ENCODE measurements at regions not wholly inside any gene's neighbourhood (a gene's known extent, or its start where the extent isn't known, plus 50 kb on each side); places are given as distances from the start of the nearest gene placed in this dataset.
A peak's percentile ranks its signal among the peaks of the same experiment; 100 is the strongest.
"Not testable (repeated sequence)": the region's sequence is repeated elsewhere in the genome, so short reads cannot be mapped to it uniquely, and the experiment has no call there.

DNA sequence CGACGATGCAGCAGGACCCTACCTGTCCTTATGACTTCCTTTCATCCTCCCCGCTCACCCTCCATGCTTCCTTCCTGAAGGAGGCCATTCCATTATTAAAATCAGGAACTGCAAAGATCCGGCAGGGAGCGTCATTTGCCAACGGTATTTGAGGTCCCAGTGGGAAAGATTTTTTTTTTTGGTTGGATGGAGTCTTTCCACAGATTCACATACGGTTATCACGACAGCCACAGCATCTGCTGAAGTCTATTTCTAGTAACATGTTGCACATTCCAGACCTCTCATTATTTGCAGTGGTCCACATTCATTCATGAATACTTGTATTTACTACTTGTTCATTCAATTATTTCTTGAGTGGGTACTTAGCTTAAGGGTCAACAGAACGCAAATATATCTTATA is 94.7 kb upstream of the LYZL2 start:
- no peak overlapping the region for H3K4me3 ChIP-seq (ENCODE audit: low read depth, low read length)
- ATAC-seq (ENCODE audit: low read depth in 2 of 2) (no peak), DNase-seq (no peak)
- peaks cover 9% of the 10 kb centered on the region for H3K27me3 Mint-ChIP-seq
- peaks cover 0 to 7% (median 4%) of the 10 kb centered on the region in 4 donors for H3K4me1 Mint-ChIP-seq
- H3K9me3 ChIP-seq (ENCODE audit: control insufficient read depth in 2 of 2, low read length in 2 of 2), result no peaks in the 10 kb centered on the region
- no peaks in the 10 kb centered on the region for H3K36me3 Mint-ChIP-seq
- H3K27ac Mint-ChIP-seq, result no peak overlapping the region
- H3K4me1 ChIP-seq (ENCODE audit: control insufficient read depth, insufficient read depth, low read length, poor library complexity, severe bottlenecking), result peaks cover 5% of the 10 kb centered on the region
- H3K36me3 ChIP-seq (ENCODE audit: control insufficient read depth, insufficient read depth, low read length), result no peaks in the 10 kb centered on the region
- no peak overlapping the region for H3K27ac ChIP-seq (ENCODE audit: insufficient read depth, low read length, poor library complexity, severe bottlenecking)
- H3K9me3 Mint-ChIP-seq, result no peaks in the 10 kb centered on the region
- no peaks in the 10 kb centered on the region for H3K27me3 ChIP-seq (ENCODE audit: control insufficient read depth, insufficient read depth, low read length)
- no peak overlapping the region for H3K4me3 Mint-ChIP-seq

DNA sequence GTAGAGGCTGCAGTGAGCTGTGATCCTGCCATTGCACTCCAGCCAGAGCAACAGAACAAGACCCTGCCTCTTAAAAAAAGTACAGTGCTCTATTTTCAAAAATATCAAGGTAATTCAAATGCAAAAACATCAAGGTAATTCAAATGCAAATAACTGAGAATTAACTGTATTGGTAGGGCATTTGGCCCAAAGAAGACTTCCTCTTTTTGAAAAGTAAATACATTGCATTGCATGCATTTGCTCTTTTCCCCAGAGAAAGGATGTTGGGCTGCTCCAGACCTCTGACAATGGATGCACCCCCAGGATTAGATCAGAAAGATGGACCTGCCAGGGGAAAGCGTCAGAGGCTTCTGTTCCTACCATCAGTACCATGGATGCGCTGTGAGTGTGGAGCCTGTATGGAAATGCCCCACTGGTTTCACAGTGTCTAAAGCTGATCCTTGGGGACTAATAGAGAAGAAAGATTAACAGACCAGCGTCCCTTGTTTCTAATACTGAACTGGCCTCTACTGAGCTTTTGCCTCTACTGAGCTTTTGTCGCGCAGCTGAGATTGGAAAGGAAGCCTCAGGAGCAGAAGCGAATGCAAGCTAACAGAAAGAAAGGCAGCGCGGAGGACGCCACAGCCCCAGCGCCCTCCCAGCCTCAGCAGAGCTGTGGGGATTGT is 93.5 kb upstream of the LYZL2 start:
- H3K9me3 Mint-ChIP-seq, result no peaks in the 10 kb centered on the region
- peaks cover 9% of the 10 kb centered on the region for H3K27me3 Mint-ChIP-seq
- no peaks in the 10 kb centered on the region for H3K36me3 Mint-ChIP-seq
- H3K4me3 ChIP-seq (ENCODE audit: low read depth, low read length), result no peak overlapping the region
- H3K9me3 ChIP-seq (ENCODE audit: control insufficient read depth in 2 of 2, low read length in 2 of 2), result no peaks in the 10 kb centered on the region
- no peaks in the 10 kb centered on the region for H3K27me3 ChIP-seq (ENCODE audit: control insufficient read depth, insufficient read depth, low read length)
- peaks cover 5% of the 10 kb centered on the region for H3K4me1 ChIP-seq (ENCODE audit: control insufficient read depth, insufficient read depth, low read length, poor library complexity, severe bottlenecking)
- peaks cover 0 to 7% (median 4%) of the 10 kb centered on the region in 4 donors for H3K4me1 Mint-ChIP-seq
- DNase-seq, result no peak
- H3K27ac ChIP-seq (ENCODE audit: insufficient read depth, low read length, poor library complexity, severe bottlenecking), result no peak overlapping the region
- no peak for ATAC-seq (ENCODE audit: low read depth in 2 of 2)
- H3K4me3 Mint-ChIP-seq, result no peak overlapping the region
- no peaks in the 10 kb centered on the region for H3K36me3 ChIP-seq (ENCODE audit: control insufficient read depth, insufficient read depth, low read length)
- no peak overlapping the region for H3K27ac Mint-ChIP-seq

DNA sequence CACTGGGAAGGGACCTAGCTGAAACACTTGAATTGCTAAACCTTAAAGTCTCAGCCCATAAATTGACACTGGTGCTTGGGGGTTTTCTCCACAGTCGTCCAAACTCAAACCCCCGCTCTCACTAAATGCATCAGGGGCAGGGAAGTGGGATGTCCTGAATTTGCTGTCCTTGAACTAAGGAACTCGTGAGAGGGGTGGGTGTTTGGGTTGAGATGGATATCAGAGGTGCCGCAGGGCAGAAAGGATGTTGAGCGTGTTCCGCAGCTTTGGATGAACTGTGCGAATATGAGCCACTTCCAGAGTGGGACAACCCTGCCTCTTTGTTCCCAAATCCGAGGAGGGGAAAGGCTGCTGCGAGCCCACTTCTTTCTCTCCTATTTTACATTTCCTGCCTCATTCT is 90.3 kb upstream of the LYZL2 start:
- H3K9me3 Mint-ChIP-seq, result no peaks in the 10 kb centered on the region
- ATAC-seq (ENCODE audit: low read depth in 2 of 2) (no peak), DNase-seq (no peak)
- no peaks in the 10 kb centered on the region for H3K4me1 ChIP-seq (ENCODE audit: control insufficient read depth, insufficient read depth, low read length, poor library complexity, severe bottlenecking)
- H3K27me3 ChIP-seq (ENCODE audit: control insufficient read depth, insufficient read depth, low read length), result no peaks in the 10 kb centered on the region
- H3K36me3 Mint-ChIP-seq, result no peaks in the 10 kb centered on the region
- peak overlapping the region in 1 of 3 donors; percentile 52 for H3K27ac Mint-ChIP-seq
- no peaks in the 10 kb centered on the region for H3K9me3 ChIP-seq (ENCODE audit: control insufficient read depth in 2 of 2, low read length in 2 of 2)
- no peak overlapping the region for H3K4me3 ChIP-seq (ENCODE audit: low read depth, low read length)
- no peaks in the 10 kb centered on the region for H3K4me1 Mint-ChIP-seq
- no peaks in the 10 kb centered on the region for H3K27me3 Mint-ChIP-seq
- no peak overlapping the region for H3K27ac ChIP-seq (ENCODE audit: insufficient read depth, low read length, poor library complexity, severe bottlenecking)
- H3K36me3 ChIP-seq (ENCODE audit: control insufficient read depth, insufficient read depth, low read length), result no peaks in the 10 kb centered on the region
- H3K4me3 Mint-ChIP-seq, result no peak overlapping the region

DNA sequence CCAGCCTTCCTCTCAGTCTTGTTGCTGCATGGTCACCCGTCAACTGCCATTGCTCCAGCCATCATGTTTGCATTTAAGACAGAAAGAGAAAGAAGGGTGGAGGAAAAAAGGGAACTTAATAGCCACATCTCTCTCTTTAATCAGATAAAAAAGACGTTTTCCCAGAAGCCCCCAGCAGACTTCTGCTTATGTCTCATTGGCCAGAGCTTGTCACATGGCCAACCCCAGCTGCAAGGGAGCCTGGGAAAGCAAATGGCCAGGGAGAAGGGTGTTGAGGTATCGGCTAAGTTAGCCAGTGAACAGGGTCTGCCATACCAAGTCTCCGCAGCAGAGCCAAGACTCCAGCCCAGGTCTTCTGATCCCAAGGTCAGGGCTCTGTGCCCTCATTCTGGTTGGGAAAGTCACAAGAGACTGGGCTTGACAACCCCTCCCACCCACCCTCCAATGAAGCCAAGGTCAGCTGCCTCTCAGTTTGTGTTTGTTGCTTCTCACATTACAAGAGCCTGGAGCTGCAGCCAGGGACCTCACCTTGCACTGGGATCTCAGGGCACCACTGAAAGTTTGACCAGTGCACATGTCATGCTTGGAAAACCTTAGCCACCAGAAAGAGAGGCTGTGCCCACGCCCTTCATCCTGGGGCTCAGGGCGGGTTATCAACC is 80.3 kb upstream of the LYZL2 start:
- Mint-ChIP-seq H3K4me1 (peaks cover 0 to 22% (median 9%) of the 10 kb centered on the region in 4 donors), H3K36me3 (peaks cover 8% of the 10 kb centered on the region), H3K4me3 (peak overlapping the region in 1 of 4 donors; percentile 71), H3K9me3 (peaks cover 0 to 13% (median 5%) of the 10 kb centered on the region in 7 donors), H3K27me3 (no peaks in the 10 kb centered on the region), H3K27ac (no peak overlapping the region)
- Histone ChIP-seq H3K27ac (ENCODE audit: insufficient read depth, low read length, poor library complexity, severe bottlenecking) (no peak overlapping the region), H3K4me3 (ENCODE audit: low read depth, low read length) (no peak overlapping the region), H3K36me3 (ENCODE audit: control insufficient read depth, insufficient read depth, low read length) (no peaks in the 10 kb centered on the region), H3K27me3 (ENCODE audit: control insufficient read depth, insufficient read depth, low read length) (no peaks in the 10 kb centered on the region), H3K9me3 (ENCODE audit: control insufficient read depth in 2 of 2, low read length in 2 of 2) (peaks cover 8 to 12% of the 10 kb centered on the region in 2 experiments), H3K4me1 (ENCODE audit: control insufficient read depth, insufficient read depth, low read length, poor library complexity, severe bottlenecking) (peaks cover 16% of the 10 kb centered on the region)
- no peak for DNase-seq
- ATAC-seq (ENCODE audit: low read depth in 2 of 2), result no peak

DNA sequence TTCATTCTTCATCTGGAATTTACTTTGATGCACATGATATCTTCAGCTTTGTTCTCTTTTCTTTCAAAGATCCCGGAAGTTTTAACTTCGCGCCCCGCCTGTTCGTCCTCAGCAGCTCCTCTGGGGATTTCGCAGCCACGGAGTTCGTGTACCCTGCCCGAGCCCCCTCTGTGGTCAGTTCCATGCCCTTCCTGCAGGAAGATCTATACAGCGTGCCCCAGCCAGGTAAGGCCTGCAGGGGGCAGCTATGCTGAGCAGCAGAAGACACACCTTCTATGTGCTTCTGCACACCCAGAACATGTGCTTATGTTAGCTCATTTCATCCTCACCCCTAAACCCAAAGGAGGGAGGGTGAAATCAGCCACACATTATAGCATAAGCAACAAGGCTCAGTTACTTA is 79.7 kb upstream of the LYZL2 start:
- no peaks in the 10 kb centered on the region for H3K27me3 Mint-ChIP-seq
- H3K9me3 Mint-ChIP-seq, result peaks cover 0 to 11% (median 5%) of the 10 kb centered on the region in 7 donors
- DNase-seq (peak in 1 of 3 donors; percentile 30), ATAC-seq (ENCODE audit: low read depth in 2 of 2) (no peak)
- peaks cover 0 to 28% (median 13%) of the 10 kb centered on the region in 4 donors for H3K4me1 Mint-ChIP-seq
- Histone ChIP-seq H3K27me3 (ENCODE audit: control insufficient read depth, insufficient read depth, low read length) (no peaks in the 10 kb centered on the region), H3K27ac (ENCODE audit: insufficient read depth, low read length, poor library complexity, severe bottlenecking) (no peak overlapping the region), H3K9me3 (ENCODE audit: control insufficient read depth in 2 of 2, low read length in 2 of 2) (peaks cover 8 to 12% of the 10 kb centered on the region in 2 experiments), H3K36me3 (ENCODE audit: control insufficient read depth, insufficient read depth, low read length) (no peaks in the 10 kb centered on the region), H3K4me3 (ENCODE audit: low read depth, low read length) (no peak overlapping the region), H3K4me1 (ENCODE audit: control insufficient read depth, insufficient read depth, low read length, poor library complexity, severe bottlenecking) (peaks cover 22% of the 10 kb centered on the region)
- peak overlapping the region in 2 of 3 donors; percentile 31 to 78 for H3K27ac Mint-ChIP-seq
- peak overlapping the region in 3 of 4 donors; percentile 55 to 83 (median 71) for H3K4me3 Mint-ChIP-seq
- peaks cover 8% of the 10 kb centered on the region for H3K36me3 Mint-ChIP-seq

DNA sequence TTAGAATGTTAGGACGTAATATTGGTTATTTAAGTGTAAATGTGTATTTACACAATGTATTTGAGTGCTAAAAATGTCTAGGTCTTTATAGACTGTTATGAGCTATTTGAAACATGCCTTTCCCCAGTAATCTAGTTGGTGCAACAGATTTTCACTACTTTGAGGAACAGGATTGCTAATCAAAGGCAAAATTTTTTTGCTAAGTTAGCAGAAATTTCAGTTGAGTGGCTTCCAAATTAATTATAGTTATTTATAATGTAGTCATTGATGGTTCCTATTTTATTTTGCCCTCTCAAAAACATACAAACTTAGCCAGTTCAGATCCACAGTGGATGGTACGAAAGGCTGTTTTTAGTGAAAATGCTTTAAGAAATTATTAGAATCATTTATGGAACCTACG is 78.7 kb upstream of the LYZL2 start:
- H3K36me3 Mint-ChIP-seq, result peaks cover 6% of the 10 kb centered on the region

DNA sequence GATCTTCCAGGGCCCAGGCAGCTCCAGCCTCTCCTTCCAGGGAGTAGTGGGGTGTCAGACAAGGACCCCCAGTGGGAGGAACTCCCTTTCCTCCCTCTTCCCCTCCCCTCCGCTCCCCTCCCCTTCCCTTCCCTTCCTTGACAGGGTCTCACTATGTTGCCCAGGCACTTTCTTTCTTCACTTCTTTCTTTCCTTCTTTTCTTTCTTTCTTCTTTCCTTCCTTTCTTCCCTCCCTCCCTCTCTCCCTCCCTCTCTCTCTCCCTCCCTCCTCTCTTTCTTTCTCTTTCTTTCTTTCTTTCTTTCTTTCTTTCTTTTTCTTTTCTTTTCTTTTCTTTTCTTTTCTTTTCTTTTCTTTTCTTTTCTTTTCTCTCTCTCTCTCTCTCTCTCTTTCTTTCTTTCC is 76.6 kb upstream of the LYZL2 start:
- H3K4me3 Mint-ChIP-seq, result peak overlapping the region in 2 of 4 donors; percentile 73 to 95
- H3K9me3 ChIP-seq (ENCODE audit: control insufficient read depth in 2 of 2, low read length in 2 of 2); H3K27me3 ChIP-seq (ENCODE audit: control insufficient read depth, insufficient read depth, low read length); H3K4me3 ChIP-seq (ENCODE audit: low read depth, low read length); ATAC-seq (ENCODE audit: low read depth in 2 of 2); H3K36me3 ChIP-seq (ENCODE audit: control insufficient read depth, insufficient read depth, low read length); H3K36me3 Mint-ChIP-seq; H3K9me3 Mint-ChIP-seq; H3K27me3 Mint-ChIP-seq; DNase-seq: not testable (repeated sequence)
- Histone ChIP-seq H3K27ac (ENCODE audit: insufficient read depth, low read length, poor library complexity, severe bottlenecking) (peak overlapping the region; percentile 89), H3K4me1 (ENCODE audit: control insufficient read depth, insufficient read depth, low read length, poor library complexity, severe bottlenecking) (peaks cover 49% of the 10 kb centered on the region)
- H3K27ac Mint-ChIP-seq, result peak overlapping the region; percentile 73 to 99 (median 83)
- H3K4me1 Mint-ChIP-seq, result peaks cover 12 to 56% (median 30%) of the 10 kb centered on the region in 4 donors

More for the DNA sequence above, 78.7 kb upstream of the LYZL2 start:
- H3K4me3 ChIP-seq (ENCODE audit: low read depth, low read length), result no peak overlapping the region
- no peak overlapping the region for H3K27ac Mint-ChIP-seq
- H3K4me1 ChIP-seq (ENCODE audit: control insufficient read depth, insufficient read depth, low read length, poor library complexity, severe bottlenecking), result peaks cover 32% of the 10 kb centered on the region
- H3K9me3 ChIP-seq (ENCODE audit: control insufficient read depth in 2 of 2, low read length in 2 of 2), result peaks cover 0 to 2% of the 10 kb centered on the region in 2 experiments
- no peak for ATAC-seq (ENCODE audit: low read depth in 2 of 2)
- no peaks in the 10 kb centered on the region for H3K27me3 Mint-ChIP-seq
- no peak overlapping the region for H3K4me3 Mint-ChIP-seq
- H3K9me3 Mint-ChIP-seq, result peaks cover 0 to 5% (median 2%) of the 10 kb centered on the region in 7 donors
- H3K27me3 ChIP-seq (ENCODE audit: control insufficient read depth, insufficient read depth, low read length), result no peaks in the 10 kb centered on the region
- DNase-seq, result no peak
- no peak overlapping the region for H3K27ac ChIP-seq (ENCODE audit: insufficient read depth, low read length, poor library complexity, severe bottlenecking)
- peaks cover 0 to 38% (median 21%) of the 10 kb centered on the region in 4 donors for H3K4me1 Mint-ChIP-seq
- H3K36me3 ChIP-seq (ENCODE audit: control insufficient read depth, insufficient read depth, low read length), result no peaks in the 10 kb centered on the region

All from CD4-positive, CD25-positive, alpha-beta regulatory T cell (primary cell).